ENCODE measurements at regions not wholly inside any gene's neighbourhood (a gene's known extent, or its start where the extent isn't known, plus 50 kb on each side); places are given as distances from the start of the nearest gene placed in this dataset.

GRCh38 chr10:10431422-10432066, 586.1 kb upstream of the CELF2 start:
- H3K4me3 Mint-ChIP-seq, result no peak overlapping the region
- H3K4me1 Mint-ChIP-seq (ENCODE audit: low read depth), result no peaks in the 10 kb centered on the region
- H3K36me3 Mint-ChIP-seq (ENCODE audit: low read depth), result no peaks in the 10 kb centered on the region
- no peak overlapping the region for H3K27ac Mint-ChIP-seq
- peaks cover 7% of the 10 kb centered on the region for H3K9me3 Mint-ChIP-seq
- peaks cover 10% of the 10 kb centered on the region for H3K27me3 Mint-ChIP-seq

- no peak overlapping the region for H3K4me3 Mint-ChIP-seq
- H3K27me3 Mint-ChIP-seq, result peaks cover 10% of the 10 kb centered on the region
- no peaks in the 10 kb centered on the region for H3K4me1 Mint-ChIP-seq (ENCODE audit: low read depth)
- no peak overlapping the region for H3K27ac Mint-ChIP-seq
- H3K36me3 Mint-ChIP-seq (ENCODE audit: low read depth), result no peaks in the 10 kb centered on the region
- H3K9me3 Mint-ChIP-seq, result peaks cover 7% of the 10 kb centered on the region
Observed at GRCh38 chr10:10432296-10433035, 585.2 kb upstream of the CELF2 start.

- Mint-ChIP-seq H3K4me1 (ENCODE audit: low read depth) (no peaks in the 10 kb centered on the region), H3K27me3 (peaks cover 10% of the 10 kb centered on the region), H3K4me3 (no peak overlapping the region), H3K9me3 (peaks cover 7% of the 10 kb centered on the region), H3K27ac (no peak overlapping the region), H3K36me3 (ENCODE audit: low read depth) (no peaks in the 10 kb centered on the region)
Observed at GRCh38 chr10:10434312-10434711, 583.4 kb upstream of the CELF2 start.

GRCh38 chr10:10437886-10438285, 579.8 kb upstream of the CELF2 start:
- Mint-ChIP-seq H3K4me1 (ENCODE audit: low read depth) (no peaks in the 10 kb centered on the region), H3K4me3 (no peak overlapping the region), H3K9me3 (peaks cover 7% of the 10 kb centered on the region), H3K36me3 (ENCODE audit: low read depth) (no peaks in the 10 kb centered on the region), H3K27me3 (peaks cover 11% of the 10 kb centered on the region), H3K27ac (no peak overlapping the region)

GRCh38 chr10:10438335-10439100, 579.2 kb upstream of the CELF2 start:
- Mint-ChIP-seq H3K4me3 (no peak overlapping the region), H3K4me1 (ENCODE audit: low read depth) (no peaks in the 10 kb centered on the region), H3K27ac (no peak overlapping the region), H3K36me3 (ENCODE audit: low read depth) (no peaks in the 10 kb centered on the region), H3K9me3 (peaks cover 7% of the 10 kb centered on the region), H3K27me3 (peaks cover 11% of the 10 kb centered on the region)

GRCh38 chr10:10456856-10457255, 560.8 kb upstream of the CELF2 start:
- H3K36me3 Mint-ChIP-seq (ENCODE audit: low read depth), result no peaks in the 10 kb centered on the region
- H3K27me3 Mint-ChIP-seq, result peaks cover 12% of the 10 kb centered on the region
- H3K27ac Mint-ChIP-seq, result no peak overlapping the region
- H3K4me1 Mint-ChIP-seq (ENCODE audit: low read depth), result no peaks in the 10 kb centered on the region
- no peak overlapping the region for H3K4me3 Mint-ChIP-seq
- H3K9me3 Mint-ChIP-seq, result peaks cover 8% of the 10 kb centered on the region

GRCh38 chr10:10460451-10460850, 557.2 kb upstream of the CELF2 start:
- H3K4me3 Mint-ChIP-seq, result no peak overlapping the region
- no peaks in the 10 kb centered on the region for H3K4me1 Mint-ChIP-seq (ENCODE audit: low read depth)
- no peaks in the 10 kb centered on the region for H3K9me3 Mint-ChIP-seq
- peaks cover 16% of the 10 kb centered on the region for H3K27me3 Mint-ChIP-seq
- H3K27ac Mint-ChIP-seq, result no peak overlapping the region
- no peaks in the 10 kb centered on the region for H3K36me3 Mint-ChIP-seq (ENCODE audit: low read depth)

GRCh38 chr10:10462151-10462941, 555.3 kb upstream of the CELF2 start:
- no peak overlapping the region for H3K27ac Mint-ChIP-seq

GRCh38 chr10:10471758-10472157, 545.9 kb upstream of the CELF2 start:
- Mint-ChIP-seq H3K36me3 (ENCODE audit: low read depth) (no peaks in the 10 kb centered on the region), H3K27ac (no peak overlapping the region), H3K4me3 (no peak overlapping the region), H3K9me3 (peaks cover 7% of the 10 kb centered on the region), H3K27me3 (peaks cover 11% of the 10 kb centered on the region), H3K4me1 (ENCODE audit: low read depth) (no peaks in the 10 kb centered on the region)

More at GRCh38 chr10:10462151-10462941, 555.3 kb upstream of the CELF2 start:
- Mint-ChIP-seq H3K9me3 (no peaks in the 10 kb centered on the region), H3K36me3 (ENCODE audit: low read depth) (no peaks in the 10 kb centered on the region), H3K4me3 (no peak overlapping the region), H3K4me1 (ENCODE audit: low read depth) (no peaks in the 10 kb centered on the region), H3K27me3 (peaks cover 12% of the 10 kb centered on the region)

GRCh38 chr10:10475812-10476211, 541.9 kb upstream of the CELF2 start:
- Mint-ChIP-seq H3K36me3 (ENCODE audit: low read depth) (no peaks in the 10 kb centered on the region), H3K27ac (no peak overlapping the region)

GRCh38 chr10:10477844-10478243, 539.8 kb upstream of the CELF2 start:
- peaks cover 2% of the 10 kb centered on the region for H3K9me3 Mint-ChIP-seq
- H3K27me3 Mint-ChIP-seq, result peaks cover 25% of the 10 kb centered on the region
- H3K4me3 Mint-ChIP-seq, result no peak overlapping the region
- no peaks in the 10 kb centered on the region for H3K36me3 Mint-ChIP-seq (ENCODE audit: low read depth)
- no peak overlapping the region for H3K27ac Mint-ChIP-seq
- no peaks in the 10 kb centered on the region for H3K4me1 Mint-ChIP-seq (ENCODE audit: low read depth)

More at GRCh38 chr10:10475812-10476211, 541.9 kb upstream of the CELF2 start:
- Mint-ChIP-seq H3K9me3 (peaks cover 7% of the 10 kb centered on the region), H3K4me1 (ENCODE audit: low read depth) (no peaks in the 10 kb centered on the region), H3K27me3 (peaks cover 21% of the 10 kb centered on the region), H3K4me3 (no peak overlapping the region)

GRCh38 chr10:10479465-10479864, 538.2 kb upstream of the CELF2 start:
- H3K9me3 Mint-ChIP-seq, result no peaks in the 10 kb centered on the region
- H3K27me3 Mint-ChIP-seq, result peaks cover 19% of the 10 kb centered on the region
- H3K4me1 Mint-ChIP-seq (ENCODE audit: low read depth), result no peaks in the 10 kb centered on the region
- no peak overlapping the region for H3K4me3 Mint-ChIP-seq
- H3K36me3 Mint-ChIP-seq (ENCODE audit: low read depth), result no peaks in the 10 kb centered on the region
- no peak overlapping the region for H3K27ac Mint-ChIP-seq

GRCh38 chr10:10482613-10483012, 535.1 kb upstream of the CELF2 start:
- H3K9me3 Mint-ChIP-seq, result no peaks in the 10 kb centered on the region
- H3K4me1 Mint-ChIP-seq (ENCODE audit: low read depth), result no peaks in the 10 kb centered on the region
- H3K36me3 Mint-ChIP-seq (ENCODE audit: low read depth), result no peaks in the 10 kb centered on the region
- no peak overlapping the region for H3K4me3 Mint-ChIP-seq
- H3K27ac Mint-ChIP-seq, result no peak overlapping the region
- peaks cover 34% of the 10 kb centered on the region for H3K27me3 Mint-ChIP-seq

GRCh38 chr10:10489076-10489475, 528.6 kb upstream of the CELF2 start:
- no peak overlapping the region for H3K27ac Mint-ChIP-seq
- H3K36me3 Mint-ChIP-seq (ENCODE audit: low read depth), result no peaks in the 10 kb centered on the region
- peaks cover 25% of the 10 kb centered on the region for H3K27me3 Mint-ChIP-seq
- no peak overlapping the region for H3K4me3 Mint-ChIP-seq
- no peaks in the 10 kb centered on the region for H3K9me3 Mint-ChIP-seq
- H3K4me1 Mint-ChIP-seq (ENCODE audit: low read depth), result no peaks in the 10 kb centered on the region

All from stimulated activated naive CD8-positive, alpha-beta T cell treated with anti-CD3 and anti-CD28 coated beads, Interleukin-15, Interleukin-2, amounts not matched to agents 100 ng/mL and 50 ng/mL, for 24 hours (primary cell).